Adrenal gland (tissue), 9 donors: ENCODE measurements at regions not wholly inside any gene's neighbourhood (a gene's known extent, or its start where the extent isn't known, plus 50 kb on each side); places are given as distances from the start of the nearest gene placed in this dataset.

Experiments
- DNase-seq, 7 donors: peaks; one replicate each; pipeline ENCODE4 v3.0.0-alpha.2; 2019 to 2020
- H3K27ac ChIP-seq, 5 donors: fragments of 200-600 bp; sonication (generic) in 4 of 5; 1 replicate in 3 of 5; 2 replicates in 2 of 5; pipeline versions ENCODE4 v1.5.1 to v1.8.0; 2016 to 2020; ENCODE audit warnings: mild to moderate bottlenecking in 1 of 5
- H3K27me3 ChIP-seq: fragments of 200-600 bp; 2 replicates; pipeline ENCODE4 v1.8.0; 2021
- H3K36me3 ChIP-seq, 2 donors: fragments of 200-600 bp; replicated peaks in 1 of 2; 1 replicate in 1 of 2; 2 replicates in 1 of 2; pipeline versions ENCODE4 v1.5.1 to v1.8.0; 2018 to 2022
- H3K4me1 ChIP-seq, 2 donors: fragments of 200-600 bp; replicated peaks in 1 of 2; 1 replicate in 1 of 2; 2 replicates in 1 of 2; pipeline versions ENCODE4 v1.5.1 to v1.8.0; 2018 to 2021
- H3K4me3 ChIP-seq, 4 donors: fragments of 200-600 bp; sonication (generic) in 3 of 4; one replicate each; pipeline ENCODE4 v1.5.1; 2016 to 2018
- H3K9me3 ChIP-seq, 3 donors: fragments of 200-600 bp; sonication (generic) in 1 of 3; replicated peaks in 1 of 3; 1 replicate in 2 of 3; 2 replicates in 1 of 3; pipeline versions ENCODE4 v1.5.1 to v1.8.0; 2016 to 2021
- POLR2A ChIP-seq, 2 donors: fragments of 450-650 bp; IDR thresholded peaks; one replicate each; pipeline ENCODE4 v1.6.1; 2017; ENCODE audit warnings: antibody characterized with exemption in 2 of 2, mild to moderate bottlenecking in 2 of 2, moderate library complexity in 1 of 2
- WGBS, 4 donors: extraction: QIAGEN DNeasy Blood & Tissue Kit in 2 of 4; methylation state at CpG; one replicate each; pipeline versions ENCODE4 v1.1.5 to v1.1.7; 2013 to 2017; 5-methylcytosine and 5-hydroxymethylcytosine counted together
- intact Hi-C, 2 donors: fragments of 100-400 bp; cut with DNase I; formaldehyde crosslinking; loops; one replicate each; pipeline versions ENCODE4 v1.14.1 to v1.15.0; 2022 to 2023
- TF ChIP-seq, protein P1 (sequence below), 6 experiments: fragments of 450-650 bp in 4 of 6; fragments of 200-600 bp in 2 of 6; sonication (generic) in 1 of 6; IDR thresholded peaks; 1 replicate in 5 of 6; 2 replicates in 1 of 6; pipeline versions ENCODE4 v1.5.1 to v1.8.0; 2016 to 2021; ENCODE audit warnings: antibody characterized with exemption in 6 of 6, mild to moderate bottlenecking in 2 of 6, moderate library complexity in 1 of 6
- donor health status: healthy with polysubstance abuse.
- donor health status: Bipolar disorder and iron deficiency.
- donor health status: DM: yes; HTN: yes; CAD: no.
- donor health status: DM: no; HTN: no; CAD: no.
- donor health status: DM: no; HTN: no; CAD: no.

DNA sequence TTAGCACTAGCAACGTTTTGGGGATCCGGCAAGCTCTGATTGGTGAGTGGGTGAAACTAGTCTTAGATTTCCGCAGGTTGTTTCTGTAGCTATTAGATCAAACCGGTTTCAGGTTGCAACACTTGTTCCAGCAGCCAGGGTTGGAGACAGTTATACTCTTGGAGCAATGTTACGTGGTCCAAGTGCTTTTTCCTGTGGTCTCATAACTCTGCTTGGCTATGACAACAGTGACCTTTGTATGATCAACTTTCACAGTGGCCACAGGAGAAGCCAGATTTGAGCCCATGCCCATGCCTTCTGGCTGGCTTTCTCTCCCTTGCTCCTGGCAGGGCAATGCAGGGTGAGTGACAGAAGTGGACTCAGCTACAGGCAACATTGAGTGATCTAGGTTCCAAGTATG lies 84.5 kb upstream of the TAF1B start:
- DNase-seq, result no peak
- H3K27ac ChIP-seq, result no peak overlapping the region
- peaks cover 0 to under 1% of the 10 kb centered on the region in 2 donors for H3K4me1 ChIP-seq
- no peak overlapping the region for H3K4me3 ChIP-seq
- no peaks in the 10 kb centered on the region for H3K36me3 ChIP-seq
- no peaks in the 10 kb centered on the region for H3K27me3 ChIP-seq
- 80 to 90% (median 84%) methylated on average over 5 of the region's 5 CpGs for WGBS, 4 donors
- TF ChIP-seq, protein P1, sequence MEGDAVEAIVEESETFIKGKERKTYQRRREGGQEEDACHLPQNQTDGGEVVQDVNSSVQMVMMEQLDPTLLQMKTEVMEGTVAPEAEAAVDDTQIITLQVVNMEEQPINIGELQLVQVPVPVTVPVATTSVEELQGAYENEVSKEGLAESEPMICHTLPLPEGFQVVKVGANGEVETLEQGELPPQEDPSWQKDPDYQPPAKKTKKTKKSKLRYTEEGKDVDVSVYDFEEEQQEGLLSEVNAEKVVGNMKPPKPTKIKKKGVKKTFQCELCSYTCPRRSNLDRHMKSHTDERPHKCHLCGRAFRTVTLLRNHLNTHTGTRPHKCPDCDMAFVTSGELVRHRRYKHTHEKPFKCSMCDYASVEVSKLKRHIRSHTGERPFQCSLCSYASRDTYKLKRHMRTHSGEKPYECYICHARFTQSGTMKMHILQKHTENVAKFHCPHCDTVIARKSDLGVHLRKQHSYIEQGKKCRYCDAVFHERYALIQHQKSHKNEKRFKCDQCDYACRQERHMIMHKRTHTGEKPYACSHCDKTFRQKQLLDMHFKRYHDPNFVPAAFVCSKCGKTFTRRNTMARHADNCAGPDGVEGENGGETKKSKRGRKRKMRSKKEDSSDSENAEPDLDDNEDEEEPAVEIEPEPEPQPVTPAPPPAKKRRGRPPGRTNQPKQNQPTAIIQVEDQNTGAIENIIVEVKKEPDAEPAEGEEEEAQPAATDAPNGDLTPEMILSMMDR (IDR thresholded peaks at IDR 0.05), result no peak
- no peak for TF ChIP-seq POLR2A (IDR thresholded peaks at IDR 0.05)
- H3K9me3 ChIP-seq, result no peaks in the 10 kb centered on the region
- intact Hi-C loops, result no loop called here

DNA sequence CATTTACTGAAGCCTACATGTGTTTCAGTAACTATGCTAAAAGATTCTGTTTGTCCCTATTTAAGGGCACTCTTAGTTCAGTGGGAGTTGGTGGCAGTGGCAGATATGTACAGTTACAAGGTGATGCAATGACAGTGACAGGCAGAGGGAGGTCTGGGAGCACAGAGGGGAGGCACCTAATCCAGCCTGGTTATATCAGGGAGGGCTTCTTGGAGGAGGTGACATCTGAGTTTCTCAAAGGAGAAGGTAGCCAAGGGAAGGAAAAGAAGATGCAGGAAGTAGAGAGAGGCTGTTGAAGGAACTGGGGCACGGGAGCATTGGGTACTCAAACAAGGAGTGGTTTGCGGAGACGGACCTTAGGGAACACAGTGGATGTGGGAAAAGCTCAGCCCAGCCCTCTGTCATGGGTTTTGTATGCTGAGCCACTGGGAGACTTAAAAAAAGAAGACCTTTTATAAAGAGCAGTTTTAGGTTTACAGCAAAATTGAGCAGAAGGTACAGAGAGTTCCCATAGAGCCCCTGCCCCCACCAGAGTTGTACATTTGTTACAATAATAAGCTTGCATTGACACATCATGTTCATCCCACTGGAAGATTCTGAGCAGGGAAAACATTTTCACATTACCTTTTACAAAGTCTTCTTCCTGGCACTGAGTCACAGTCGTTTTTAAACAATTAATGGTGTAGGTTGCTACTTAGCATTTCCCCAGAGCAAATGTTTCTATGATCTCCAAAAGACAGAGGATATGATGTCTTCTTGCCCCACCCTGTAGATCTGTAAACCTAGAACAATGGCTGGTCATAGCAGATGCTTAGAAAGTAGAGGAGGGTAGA lies 83.0 kb upstream of the TAF1B start:
- H3K27me3 ChIP-seq, result no peaks in the 10 kb centered on the region
- H3K9me3 ChIP-seq, result no peaks in the 10 kb centered on the region
- no peak overlapping the region for H3K4me3 ChIP-seq
- no peak overlapping the region for H3K27ac ChIP-seq
- TF ChIP-seq, protein P1 (IDR thresholded peaks at IDR 0.05), result no peak
- TF ChIP-seq POLR2A (IDR thresholded peaks at IDR 0.05), result no peak
- H3K4me1 ChIP-seq, result no peaks in the 10 kb centered on the region
- H3K36me3 ChIP-seq, result no peaks in the 10 kb centered on the region
- intact Hi-C loops, result no loop called here
- no peak for DNase-seq
- 72 to 80% (median 77%) methylated on average over 4 of the region's 4 CpGs for whole genome bisulfite sequencing, 4 donors

DNA sequence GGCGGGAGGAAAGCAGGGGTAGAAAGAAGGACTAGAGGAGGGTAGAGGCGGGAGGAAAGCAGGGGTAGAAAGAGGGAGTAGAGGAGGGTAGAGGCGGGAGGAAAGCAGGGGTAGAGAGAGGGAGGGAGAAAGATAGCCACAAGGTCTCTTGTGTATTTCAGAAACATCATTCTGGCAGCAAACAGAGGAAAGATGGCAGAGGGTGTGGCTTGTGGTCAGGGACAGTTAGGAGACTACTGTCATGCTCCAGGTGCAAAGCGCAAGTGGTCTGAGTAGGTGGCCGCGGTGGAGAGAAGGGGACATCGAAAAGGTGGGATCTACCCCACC lies 82.4 kb upstream of the TAF1B start:
- no peaks in the 10 kb centered on the region for H3K36me3 ChIP-seq
- no peak overlapping the region for H3K27ac ChIP-seq
- 78 to 91% (median 84%) methylated on average over 7 of the region's 7 CpGs for WGBS, 4 donors
- TF ChIP-seq, protein P1 (IDR thresholded peaks at IDR 0.05), result no peak
- no peak for TF ChIP-seq POLR2A (IDR thresholded peaks at IDR 0.05)
- no peaks in the 10 kb centered on the region for H3K4me1 ChIP-seq
- intact Hi-C loops, result no loop called here
- DNase-seq, result no peak
- no peak overlapping the region for H3K4me3 ChIP-seq
- no peaks in the 10 kb centered on the region for H3K27me3 ChIP-seq
- no peaks in the 10 kb centered on the region for H3K9me3 ChIP-seq

DNA sequence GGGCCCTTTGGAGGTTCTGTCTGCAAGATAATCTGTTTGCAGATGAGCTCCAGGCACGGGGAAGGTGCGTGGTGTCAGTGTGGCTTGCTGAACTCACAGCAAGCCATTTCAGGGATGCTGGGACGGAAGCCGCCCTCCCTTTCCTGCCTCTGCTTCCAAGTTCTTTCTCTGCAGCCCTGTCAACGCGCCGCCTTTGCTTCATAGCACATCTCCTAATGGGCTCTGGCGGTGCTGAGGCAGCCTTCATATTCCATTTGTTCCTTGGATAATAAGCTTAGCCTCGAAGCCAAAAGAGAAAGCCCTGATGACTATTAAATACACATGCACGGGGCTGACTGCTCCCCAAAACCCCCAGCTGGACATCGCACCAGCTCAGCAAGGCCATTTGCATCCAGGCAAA lies 81.7 kb upstream of the TAF1B start:
- no peaks in the 10 kb centered on the region for H3K27me3 ChIP-seq
- no peak for TF ChIP-seq POLR2A (IDR thresholded peaks at IDR 0.05)
- TF ChIP-seq, protein P1 (IDR thresholded peaks at IDR 0.05), result no peak
- WGBS, 4 donors, result 84 to 93% (median 88%) methylated on average over 11 of the region's 11 CpGs
- H3K27ac ChIP-seq, result no peak overlapping the region
- intact Hi-C loops, result no loop called here
- no peaks in the 10 kb centered on the region for H3K36me3 ChIP-seq
- H3K9me3 ChIP-seq, result no peaks in the 10 kb centered on the region
- no peak overlapping the region for H3K4me3 ChIP-seq
- DNase-seq, result no peak
- no peaks in the 10 kb centered on the region for H3K4me1 ChIP-seq
